ENCODE measurements at regions not wholly inside any gene's neighbourhood (a gene's known extent, or its start where the extent isn't known, plus 50 kb on each side); places are given as distances from the start of the nearest gene placed in this dataset.
"Not testable (repeated sequence)": the region's sequence is repeated elsewhere in the genome, so short reads cannot be mapped to it uniquely, and the experiment has no call there.

DNA sequence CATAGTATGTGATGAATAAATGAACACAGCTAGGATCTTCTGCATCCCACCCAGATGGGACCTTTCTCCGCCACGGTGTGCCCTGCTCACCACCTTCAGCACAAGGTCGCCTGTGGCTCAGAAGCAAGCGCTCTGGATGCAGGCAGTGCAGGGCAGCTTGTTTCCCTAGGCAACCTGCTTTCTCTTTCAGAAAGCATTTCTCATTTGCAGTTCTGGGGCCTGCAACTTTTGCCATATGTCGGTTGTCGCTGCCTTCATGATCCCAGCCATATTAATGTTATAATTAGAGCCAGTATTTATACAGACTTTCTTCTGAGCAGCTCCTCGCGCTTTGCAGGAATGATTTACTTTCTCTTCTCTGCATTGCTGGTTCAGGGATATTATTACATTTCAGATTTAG lies 692.8 kb downstream of the RNF144A start:
- no peak for DNase-seq

DNA sequence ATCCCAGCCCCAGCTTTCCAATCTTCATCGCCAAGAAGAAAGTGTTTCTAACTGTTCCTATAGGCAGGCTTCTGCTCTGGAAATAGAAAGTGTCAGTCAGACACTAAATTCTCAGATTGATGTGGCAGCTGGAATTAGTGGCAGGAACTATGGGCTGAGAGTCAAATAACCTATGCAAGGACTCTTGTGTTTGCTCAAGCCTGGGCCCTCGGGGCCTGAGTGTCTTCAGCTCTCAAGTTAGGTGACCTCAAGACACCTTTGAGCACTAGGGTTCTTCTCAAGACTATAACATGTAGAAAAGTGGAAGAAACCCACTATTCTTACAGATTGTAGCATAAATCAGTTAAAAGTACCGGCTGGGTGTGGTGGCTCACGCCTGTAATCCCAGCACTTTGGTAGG lies 694.5 kb downstream of the RNF144A start:
- DNase-seq, result no peak

DNA sequence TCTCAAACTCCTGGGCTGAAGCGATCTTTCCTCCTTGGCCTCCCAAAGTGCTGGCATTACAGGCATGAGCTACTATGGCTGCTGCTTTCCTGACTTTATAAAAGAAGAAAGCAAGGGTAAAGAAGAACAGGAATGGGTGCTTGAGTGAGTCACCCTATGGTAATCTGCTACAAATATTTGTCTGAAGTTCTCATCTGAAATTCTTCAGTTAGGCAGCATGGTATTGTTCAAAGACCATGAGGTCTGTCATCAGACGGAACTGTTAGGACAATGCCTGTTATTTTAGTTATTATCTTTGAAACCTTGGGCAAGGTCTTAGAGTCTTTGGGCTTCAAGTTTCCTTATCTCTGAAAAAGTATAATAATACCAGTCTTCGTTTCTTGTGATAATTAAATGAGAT lies 695.8 kb downstream of the RNF144A start:
- no peak for DNase-seq

DNA sequence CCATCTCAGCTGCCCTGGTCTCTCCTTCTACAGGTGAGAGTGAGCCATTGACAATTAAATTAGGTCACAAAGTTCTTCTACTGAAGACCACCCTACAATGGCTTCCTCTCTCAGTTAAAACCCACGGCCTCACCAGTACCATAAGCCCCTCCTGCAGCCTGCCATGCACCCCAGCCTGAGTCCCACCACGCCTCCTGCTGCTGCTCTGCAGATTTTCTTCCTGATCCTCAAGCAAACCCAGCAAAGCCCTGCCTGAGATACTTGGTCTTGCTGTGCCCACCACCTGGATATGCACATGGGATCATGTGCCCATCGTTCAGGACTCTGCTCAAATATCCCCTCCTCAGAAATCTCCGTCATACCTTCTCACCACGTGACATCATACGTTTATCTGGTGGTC lies 696.6 kb downstream of the RNF144A start:
- no peak for DNase-seq

DNA sequence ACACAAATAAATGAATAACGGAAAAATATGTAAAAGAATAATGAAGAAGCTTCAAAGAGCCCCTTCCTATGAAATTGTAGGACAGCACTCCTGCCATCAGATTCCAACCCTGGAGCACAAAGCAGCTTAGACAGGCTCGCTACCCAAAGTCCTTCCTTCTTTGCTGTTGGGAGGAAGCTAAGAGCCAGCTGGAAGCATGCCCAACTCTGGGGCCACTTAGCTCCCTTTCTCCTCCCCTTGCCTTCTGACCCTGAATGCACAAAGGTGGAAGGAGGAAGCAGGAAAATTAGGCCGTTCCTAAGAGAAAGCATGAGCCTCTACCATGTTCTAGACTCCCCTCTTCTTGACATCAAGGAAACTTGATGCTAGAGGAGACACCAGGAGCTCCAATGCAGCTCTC lies 700.8 kb downstream of the RNF144A start:
- DNase-seq, result no peak

DNA sequence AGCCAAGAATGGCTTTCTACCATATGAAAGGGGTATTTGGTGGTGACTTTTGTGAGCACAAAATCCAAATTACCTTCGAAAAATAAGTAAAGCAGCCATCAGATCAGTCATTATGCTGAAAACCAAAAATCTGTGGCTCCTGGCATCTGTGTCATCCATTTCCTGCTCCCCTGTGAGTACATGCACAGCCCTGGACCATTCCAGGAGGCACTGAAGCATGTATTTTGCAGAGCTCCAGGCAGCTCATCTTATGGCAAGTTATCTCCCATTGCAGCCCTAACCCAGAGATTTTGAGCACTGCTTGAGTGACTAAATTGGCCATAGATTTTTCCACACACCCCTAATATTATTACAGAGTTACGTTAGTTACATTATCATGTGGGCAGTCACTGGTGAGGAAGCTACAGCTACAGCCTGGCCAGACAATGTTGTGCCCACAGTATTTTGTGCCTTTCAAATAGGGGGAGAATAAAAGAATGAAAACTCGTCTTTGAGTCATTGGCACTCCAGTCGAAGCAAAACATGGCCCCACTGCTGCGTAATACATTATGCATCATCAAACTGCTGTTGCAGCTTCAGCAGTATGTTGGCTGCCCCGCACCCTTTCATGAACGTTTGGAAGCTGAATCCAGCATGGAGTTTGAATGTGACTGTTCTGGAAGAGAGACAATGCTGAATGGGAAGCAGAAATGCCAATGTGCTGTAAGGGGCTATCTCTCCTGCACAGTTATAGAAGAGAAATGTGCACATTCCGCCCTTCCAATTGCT lies 702.2 kb downstream of the RNF144A start:
- no peak for DNase-seq

DNA sequence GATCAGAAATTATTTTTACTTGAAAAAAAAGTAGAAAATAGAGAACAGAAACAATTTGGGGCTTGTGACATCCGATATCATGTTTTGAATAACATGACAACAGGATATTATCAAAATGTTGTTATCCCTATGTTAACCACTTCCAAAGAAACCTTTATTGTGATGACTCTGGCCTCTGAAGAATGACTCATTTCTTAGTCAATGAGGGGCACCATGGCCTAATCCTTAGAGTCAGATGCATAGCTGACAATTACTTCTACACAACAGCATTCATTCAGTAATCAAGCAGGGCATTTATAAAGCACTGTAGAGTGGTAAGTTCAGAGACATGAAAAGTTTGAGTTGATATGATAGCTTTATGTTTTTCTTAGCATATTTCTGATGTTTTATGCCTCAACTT lies 703.0 kb downstream of the RNF144A start:
- DNase-seq, result no peak

DNA sequence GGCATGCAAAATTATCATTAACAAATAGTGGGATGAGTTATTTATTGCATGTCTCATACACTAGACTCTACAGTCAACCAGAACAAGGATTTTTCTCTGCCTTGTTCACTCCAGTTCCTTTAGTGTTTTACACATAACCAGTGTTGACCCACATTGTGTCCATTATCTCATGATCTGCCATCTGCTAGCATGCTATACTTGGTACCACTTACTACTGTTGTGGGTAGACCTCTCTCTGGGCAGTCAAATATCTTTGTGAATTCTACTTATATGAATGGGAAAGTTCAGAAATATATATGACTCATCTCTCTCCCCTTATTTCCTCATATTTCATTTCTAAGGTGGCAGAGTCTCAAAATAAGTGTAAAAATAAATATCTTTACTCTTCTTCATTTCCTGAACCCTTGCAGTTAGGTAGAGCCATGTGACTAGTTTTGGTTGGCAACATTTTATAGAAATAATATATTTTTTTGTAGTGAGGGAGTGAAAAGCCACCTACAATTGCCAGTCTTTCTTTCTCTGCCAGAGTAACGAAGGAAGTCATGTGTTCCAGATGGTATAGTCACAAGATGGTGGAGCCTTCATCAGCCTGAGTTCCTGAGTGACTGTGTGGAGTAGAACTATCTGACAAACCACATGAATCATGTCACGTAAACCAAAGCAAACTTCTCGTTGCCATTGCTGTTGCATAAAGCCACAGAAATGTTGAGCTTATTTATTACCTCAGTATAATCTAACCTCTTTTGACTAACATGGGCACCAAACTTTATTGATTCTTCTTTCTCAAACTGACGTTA lies 704.0 kb downstream of the RNF144A start:
- no peak for DNase-seq

DNA sequence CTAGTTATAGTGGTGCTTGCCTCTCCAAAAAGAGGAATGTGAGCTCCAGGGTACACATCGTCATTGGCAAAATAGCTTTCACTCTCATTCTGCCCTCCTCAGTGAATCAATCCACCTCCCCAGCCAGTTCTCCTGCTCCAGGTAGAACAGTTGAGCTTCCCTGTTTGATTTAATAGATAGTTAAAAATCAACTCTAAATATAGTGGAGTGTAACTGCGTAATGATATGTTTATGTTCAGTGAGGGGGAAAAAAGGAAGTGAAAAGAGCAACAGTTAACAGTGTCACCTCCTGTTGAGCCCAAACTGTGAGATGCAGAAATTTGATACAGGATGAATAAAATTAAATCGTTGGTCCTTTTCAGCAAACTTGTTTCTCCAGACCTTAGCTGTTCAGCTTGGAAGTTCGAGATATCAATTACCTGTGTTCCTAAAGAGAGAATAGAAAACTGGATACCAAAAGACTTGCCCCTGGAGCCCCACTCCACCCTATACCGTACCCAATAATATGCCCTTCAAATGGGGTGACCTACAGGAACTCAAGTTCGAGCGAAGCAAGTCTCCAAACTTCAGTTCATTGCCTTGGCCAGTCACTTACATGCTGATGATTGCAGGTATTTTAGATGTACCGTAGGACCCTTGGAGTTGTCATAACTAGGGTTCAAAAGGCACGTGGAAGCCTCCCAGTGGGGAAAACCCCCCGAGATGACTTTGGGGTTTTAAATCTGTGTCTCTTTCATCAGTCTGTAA lies 708.4 kb downstream of the RNF144A start:
- DNase-seq, result no peak

DNA sequence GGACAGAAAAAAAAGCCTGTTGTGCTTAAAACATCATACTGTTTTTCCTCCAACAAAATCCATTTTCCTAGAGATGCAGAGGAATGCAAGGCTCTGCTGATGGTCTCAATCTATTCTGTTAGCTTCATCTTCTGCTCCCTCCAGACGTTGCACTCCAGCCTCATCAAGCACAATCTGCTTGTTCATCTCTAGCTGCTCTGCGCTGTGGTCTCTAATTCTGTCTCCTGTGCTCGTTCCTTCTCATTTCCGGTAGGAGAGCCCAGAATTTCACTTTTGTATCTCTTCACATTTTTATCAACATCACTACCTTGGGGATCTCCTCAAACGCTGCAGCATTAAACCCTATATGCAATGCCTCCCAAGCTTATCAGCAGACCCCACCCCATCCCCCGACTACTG lies 708.9 kb downstream of the RNF144A start:
- DNase-seq, result no peak

DNA sequence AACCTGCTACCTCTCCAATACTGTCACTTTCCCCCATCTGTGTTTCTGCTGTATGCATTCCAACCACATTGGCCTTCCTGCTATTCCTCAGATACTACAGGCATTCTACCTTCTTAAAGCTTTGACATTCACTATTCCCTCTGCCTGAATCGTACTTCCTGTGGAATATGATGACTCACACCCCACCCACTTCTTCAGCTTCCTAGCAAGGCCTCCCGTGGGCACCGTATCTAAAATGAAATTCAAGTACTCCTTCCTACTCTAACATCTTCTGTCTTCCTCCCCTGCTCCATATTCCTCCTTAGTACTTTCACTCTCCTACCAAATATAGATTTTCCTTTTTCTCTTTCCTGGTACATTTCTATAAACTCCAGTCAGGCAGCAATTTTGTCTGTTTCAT lies 710.4 kb downstream of the RNF144A start:
- no peak for DNase-seq

DNA sequence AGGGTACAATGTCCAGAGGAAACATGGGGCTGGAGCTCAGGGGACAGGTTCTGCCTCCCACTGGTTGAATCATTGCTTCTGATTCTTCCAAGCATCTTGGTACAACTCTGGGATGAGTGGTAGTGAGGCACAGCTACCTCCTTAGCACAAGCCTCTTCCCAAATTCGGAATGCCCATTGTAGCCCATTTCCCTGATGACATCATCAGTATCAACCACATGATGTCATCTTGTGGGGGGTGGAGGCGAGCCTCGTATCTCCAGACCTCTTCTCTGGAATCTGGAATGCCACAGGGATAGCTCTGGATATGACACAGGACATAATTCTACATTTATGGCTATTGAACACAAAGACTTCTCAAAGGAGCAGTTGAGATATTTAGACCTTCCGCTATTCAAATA lies 715.2 kb downstream of the RNF144A start:
- DNase-seq, result no peak

DNA sequence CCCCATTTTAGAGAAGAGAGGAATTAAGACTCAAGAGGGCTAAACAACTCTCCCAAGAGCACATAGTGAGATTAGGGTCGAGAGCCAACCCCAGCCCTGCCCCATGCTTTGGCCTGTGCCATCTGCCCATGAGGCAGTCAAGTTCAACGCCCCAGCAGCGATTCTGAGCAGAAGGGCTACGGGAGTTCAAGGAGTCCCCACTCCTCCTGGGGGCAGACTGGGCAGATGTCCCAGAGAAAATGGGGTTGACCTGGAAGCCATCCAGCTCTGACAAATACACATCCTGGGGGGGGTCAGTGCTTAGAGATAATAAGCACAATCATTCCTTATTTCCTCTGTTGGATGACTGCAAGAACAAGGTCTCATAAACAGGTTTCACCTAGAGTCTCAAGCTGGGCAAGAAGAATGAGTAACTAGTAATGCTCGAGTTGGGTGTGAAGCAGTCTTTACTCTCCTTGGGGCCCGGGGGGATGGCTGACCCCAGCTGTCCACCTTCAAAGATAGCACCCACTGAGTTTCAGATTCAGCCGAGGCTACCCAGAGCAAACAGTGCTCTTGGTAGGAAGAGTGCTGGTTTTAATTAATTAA lies 716.4 kb downstream of the RNF144A start:
- no peak for DNase-seq

DNA sequence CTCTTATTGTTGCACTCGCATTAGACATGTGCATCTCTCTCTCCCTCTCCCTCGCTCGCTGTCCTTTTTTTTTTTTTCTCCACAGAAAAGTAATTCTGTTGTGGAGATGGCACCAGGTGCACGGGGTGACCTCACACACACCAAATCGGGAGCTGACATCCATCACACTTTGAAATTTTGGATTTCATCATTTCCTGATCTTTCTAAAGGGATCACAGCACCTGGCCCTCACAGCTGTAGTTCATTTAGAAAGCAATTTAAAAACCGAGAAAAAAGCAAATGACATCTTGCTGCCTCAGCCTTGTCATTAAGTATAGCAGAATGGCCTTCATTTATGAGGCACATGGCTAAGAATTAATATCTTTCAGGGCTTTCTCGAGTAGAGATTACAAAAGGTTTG lies 717.2 kb downstream of the RNF144A start:
- DNase-seq, result no peak

DNA sequence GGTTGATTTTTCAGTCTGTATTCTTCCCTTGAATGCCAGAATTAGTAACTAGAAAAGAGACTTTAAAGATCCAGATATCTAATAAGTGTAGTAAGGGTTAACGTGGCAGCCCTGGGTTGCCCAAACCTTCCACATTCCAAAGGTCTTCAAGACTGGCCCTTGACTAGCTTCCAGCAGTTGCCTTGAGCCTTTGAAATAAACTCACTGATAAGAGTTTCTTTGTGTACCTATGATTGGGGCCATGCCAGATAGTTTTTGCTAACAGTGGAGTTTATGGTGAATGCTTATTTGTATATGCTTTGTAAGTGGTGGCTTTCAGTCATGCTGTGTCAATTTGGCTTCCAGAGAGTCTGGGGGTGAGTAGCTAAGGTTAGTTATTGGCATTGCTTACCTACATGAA lies 722.3 kb downstream of the RNF144A start:
- DNase-seq, result no peak

DNA sequence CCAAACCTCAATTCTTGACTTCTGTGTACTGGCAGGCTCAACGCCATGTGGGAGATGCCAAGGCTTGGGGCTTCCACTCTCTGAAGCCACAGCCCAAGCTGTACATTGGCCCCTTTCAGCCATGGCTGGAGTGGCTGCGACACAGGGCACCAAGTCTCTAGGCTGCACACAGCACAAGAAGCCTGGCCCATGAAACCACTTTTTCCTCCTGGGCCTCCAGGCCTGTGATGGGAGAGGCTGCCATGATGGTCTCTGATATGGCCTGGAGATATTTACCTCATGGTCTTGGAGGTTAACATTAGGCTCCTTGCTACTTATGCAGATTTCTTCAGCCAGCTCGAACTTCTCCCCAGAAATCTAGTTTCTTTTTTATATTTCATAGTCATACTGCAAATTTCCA lies 724.1 kb downstream of the RNF144A start:
- DNase-seq, result not testable (repeated sequence)

DNA sequence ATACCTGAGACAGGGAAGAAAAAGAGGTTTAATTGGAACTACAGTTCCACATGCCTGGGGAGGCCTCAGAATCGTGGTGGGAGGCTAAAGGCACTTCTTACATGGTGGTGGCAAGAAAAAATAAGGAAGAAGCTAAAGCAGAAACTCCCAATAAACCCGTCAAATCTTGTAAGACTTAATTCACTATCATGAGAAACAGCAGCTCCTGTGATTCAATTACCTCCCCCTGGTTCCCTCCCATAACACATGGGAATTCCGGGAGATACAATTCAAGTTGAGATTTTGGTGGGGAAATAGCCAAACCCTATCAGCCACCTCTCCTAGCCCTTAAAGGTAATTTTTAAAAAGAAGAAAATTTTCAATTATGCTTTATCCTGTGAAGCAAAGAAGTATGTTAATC lies 728.8 kb downstream of the RNF144A start:
- no peak for DNase-seq

DNA sequence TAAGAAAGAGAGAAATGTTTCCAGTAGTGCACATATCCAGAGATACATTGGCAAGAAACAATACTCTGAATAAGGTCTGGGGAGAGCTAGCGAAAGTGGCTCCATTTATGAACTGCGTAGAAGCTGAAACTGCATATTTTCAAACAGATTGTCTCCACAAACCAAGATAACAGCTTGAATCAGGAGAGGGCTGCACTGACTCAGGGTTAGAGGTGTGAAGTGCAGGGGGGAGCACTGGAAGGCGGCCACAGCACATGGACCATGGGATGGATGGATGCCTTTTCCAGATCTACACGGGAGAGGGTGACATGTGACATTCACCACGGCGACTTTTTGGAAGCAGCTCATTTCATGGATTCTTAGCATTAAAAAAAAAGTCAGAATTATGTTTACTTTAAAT lies 729.4 kb downstream of the RNF144A start:
- DNase-seq, result no peak

DNA sequence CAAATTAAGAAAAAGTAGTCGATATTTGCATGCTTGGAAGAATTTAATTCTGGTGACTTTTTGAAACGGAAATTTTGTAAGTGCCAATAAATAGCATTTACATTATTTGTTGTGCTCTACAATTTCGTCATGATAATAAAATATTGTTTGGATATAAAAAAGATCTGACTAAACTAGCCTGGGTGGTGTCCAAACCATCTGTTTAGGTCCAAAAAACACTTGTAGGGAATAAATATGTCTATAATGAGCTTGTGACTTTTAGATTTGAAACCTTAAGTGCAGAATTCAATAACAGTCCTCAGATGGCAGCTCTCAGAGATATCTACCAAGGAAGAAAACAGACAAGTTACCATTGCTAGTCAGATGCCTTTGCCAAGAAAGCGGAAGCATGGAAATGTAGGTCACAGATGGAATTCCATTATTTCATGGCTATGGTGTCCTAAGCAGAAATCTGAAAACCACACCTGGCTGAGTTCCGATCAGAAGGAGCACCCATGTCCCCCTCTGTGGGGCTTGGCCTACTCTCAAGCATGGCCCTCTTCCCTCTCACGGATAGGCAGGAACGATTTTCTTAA lies 731.1 kb downstream of the RNF144A start:
- DNase-seq, result no peak

DNA sequence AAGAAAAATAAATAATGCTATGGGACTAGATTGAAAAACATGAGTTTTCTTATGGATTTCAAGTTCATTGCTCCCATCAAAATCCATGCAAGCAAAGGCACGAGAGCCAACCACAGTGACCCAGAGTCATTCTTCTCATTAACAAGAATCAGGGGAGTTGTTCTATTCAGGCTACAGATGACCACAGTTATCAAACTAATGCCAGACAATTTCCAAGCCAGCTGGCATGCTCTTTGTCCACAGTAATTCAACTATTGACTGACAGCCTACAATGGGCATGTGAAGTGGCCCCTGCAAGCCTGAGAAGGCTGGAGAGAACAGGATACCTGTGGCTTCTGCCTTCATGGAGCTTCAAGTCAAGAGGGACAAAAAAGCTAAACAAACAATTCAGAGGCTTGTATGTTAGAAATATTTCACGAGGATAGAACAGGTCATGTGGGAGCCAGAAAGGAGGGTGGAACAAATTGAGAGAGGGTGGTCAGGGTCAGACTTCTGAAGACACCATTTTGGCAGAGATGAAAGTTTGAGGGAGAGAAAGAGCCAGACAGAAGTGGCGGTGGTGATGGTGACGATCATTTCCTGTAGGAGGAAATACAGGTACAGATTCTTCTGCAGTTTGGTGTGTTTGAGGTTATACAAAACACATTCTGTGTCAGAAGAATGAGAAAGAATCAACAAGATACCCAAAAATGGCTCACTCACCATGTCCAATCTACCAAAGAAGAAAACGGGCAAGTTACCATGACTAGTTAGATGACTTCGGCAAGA lies 732.4 kb downstream of the RNF144A start:
- DNase-seq, result no peak

DNA sequence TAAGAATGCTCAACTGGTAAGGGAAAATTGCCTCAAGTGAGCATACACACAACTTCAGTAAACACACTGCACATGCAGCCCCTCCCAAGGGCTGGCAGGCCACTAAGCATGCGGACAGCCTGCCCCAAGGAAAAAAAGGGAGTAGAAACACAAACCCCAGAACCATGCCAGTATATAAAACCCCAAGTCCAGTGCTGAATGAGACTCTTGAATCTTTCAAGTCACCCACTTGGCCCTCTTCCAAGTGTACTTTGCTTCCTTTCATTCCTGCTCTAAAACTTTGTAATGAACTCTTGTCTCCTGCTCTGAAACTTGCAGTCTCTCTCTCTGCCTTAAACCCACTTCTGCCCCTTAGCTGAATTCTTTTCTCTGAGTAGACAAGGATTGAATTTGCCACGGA lies 736.4 kb downstream of the RNF144A start:
- no peak for DNase-seq

DNA sequence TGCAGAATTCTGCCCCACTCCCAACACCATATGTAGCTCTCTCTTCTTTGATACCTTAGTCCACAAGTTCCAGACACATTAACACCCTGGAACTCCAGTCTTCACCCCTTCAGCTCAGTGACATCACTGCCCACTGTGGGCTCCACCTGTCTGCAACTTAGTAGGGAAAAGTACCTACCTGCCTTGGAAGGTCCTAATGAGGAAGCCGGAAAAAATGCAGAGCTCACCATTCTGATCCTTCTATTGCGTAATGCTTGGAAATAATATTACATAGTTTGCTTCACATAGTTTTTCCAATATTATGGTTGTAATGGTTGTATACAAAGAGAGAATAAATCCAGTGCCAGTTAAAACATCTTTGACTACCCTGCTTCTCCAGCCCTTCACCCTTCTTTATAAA lies 738.4 kb downstream of the RNF144A start:
- DNase-seq, result no peak
